K562 (cell line): ENCODE measurements at regions not wholly inside any gene's neighbourhood (a gene's known extent, or its start where the extent isn't known, plus 50 kb on each side); places are given as distances from the start of the nearest gene placed in this dataset.

Experiments
- ATAC-seq: fragments of 200-7000 bp; cut with Tn5 transposase; 3 replicates; pipeline ENCODE4 v1.9.1; 2020; ENCODE audit warnings: moderate library complexity
- BruUV-seq: library from RNA; stranded (reverse); fragments of 400-500 nt; replicated peaks from 2 replicates; lab custom pipeline; 2021; lab: Mats Ljungman, UMichigan
- CTCF ChIA-PET: fragments of 300-600 bp; formaldehyde crosslinking; extraction: SDS; loops from one replicate; lab custom pipeline; 2021; ENCODE audit warnings: low intra/inter-chr PET ratio; lab: Yijun Ruan, JAX
- POLR2A ChIA-PET: fragments of 300-600, 350-650 bp; sonication (Branson Sonifier 250); formaldehyde crosslinking; extraction: SDS; loops from one replicate; lab custom pipeline; 2021; ENCODE audit warnings: antibody characterized with exemption, inconsistent platforms; lab: Yijun Ruan, JAX
- DNase-seq, 4 experiments: peaks; one replicate each; pipeline versions ENCODE4 v3.0.0 to v3.0.0-alpha.2; 2011 to 2018; ENCODE audit warnings: low spot score in 3 of 4, mixed read lengths in 3 of 4; ENCODE audit errors: extremely low read depth in 1 of 4
- FAIRE-seq: peaks from 2 replicates; lab custom pipeline; 2011; peaks lifted over from hg19 to GRCh38; lab: Jason Lieb, UNC
- H2AFZ ChIP-seq: 2 replicates; pipeline ENCODE4 v1.6.0; 2011; ENCODE audit warnings: low read depth, low read length, control low read depth, inconsistent platforms
- H3K27ac ChIP-seq: fragments of 200-600 bp; 3 replicates; pipeline ENCODE4 v1.8.0; 2011; ENCODE audit warnings: low read depth, mild to moderate bottlenecking, control low read depth, inconsistent platforms, low read length, moderate library complexity, mixed read lengths; ENCODE audit errors: extremely low read depth
- H3K27me3 ChIP-seq, 2 experiments: fragments of 300-600 bp in 1 of 2; 2 replicates in 1 of 2; 3 replicates in 1 of 2; pipeline versions ENCODE4 v1.6.0 to v1.8.0; 2011; ENCODE audit warnings: inconsistent platforms in 2 of 2, low read length in 2 of 2, mild to moderate bottlenecking in 1 of 2, mixed read lengths in 1 of 2, moderate library complexity in 1 of 2; ENCODE audit not compliant: control insufficient read depth in 2 of 2, insufficient read depth in 2 of 2
- H3K36me3 ChIP-seq: fragments of 300-600 bp; 3 replicates; pipeline ENCODE4 v1.8.0; 2011; ENCODE audit warnings: mild to moderate bottlenecking, low read length, inconsistent platforms; ENCODE audit not compliant: control insufficient read depth, insufficient read depth
- H3K4me1 ChIP-seq, 2 experiments: fragments of 200-600 bp in 1 of 2; replicated peaks in 1 of 2; 2 replicates in 1 of 2; 3 replicates in 1 of 2; pipeline versions ENCODE4 v1.5.1 to v1.8.0; 2011; ENCODE audit warnings: inconsistent platforms in 2 of 2, low read length in 2 of 2, mild to moderate bottlenecking in 1 of 2, mixed read lengths in 1 of 2, moderate library complexity in 1 of 2; ENCODE audit not compliant: control insufficient read depth in 2 of 2, insufficient read depth in 2 of 2
- H3K4me2 ChIP-seq: 2 replicates; pipeline ENCODE4 v1.6.1; 2011; ENCODE audit warnings: low read length, control low read depth, inconsistent platforms, mixed read lengths; ENCODE audit not compliant: insufficient read depth
- H3K4me3 ChIP-seq: fragments of 200-600 bp; sonication (generic), shearing (Covaris generic); 2 replicates; pipeline ENCODE4 v1.5.1; 2016; ENCODE audit warnings: control low read depth, inconsistent platforms
- H3K79me2 ChIP-seq: fragments of 200-600 bp; 3 replicates; pipeline ENCODE4 v1.8.0; 2011; ENCODE audit warnings: low read length, inconsistent platforms; ENCODE audit not compliant: control insufficient read depth, insufficient read depth
- H3K9ac ChIP-seq, 2 experiments: 2 replicates each; pipeline versions ENCODE4 v1.6.0 to v1.6.1; 2011; ENCODE audit warnings: low read depth in 2 of 2, low read length in 2 of 2, control low read depth in 1 of 2, inconsistent platforms in 1 of 2, mild to moderate bottlenecking in 1 of 2, mixed read lengths in 1 of 2; ENCODE audit not compliant: insufficient read depth in 1 of 2
- H3K9me1 ChIP-seq: one replicate; pipeline ENCODE4 v1.6.0; 2011; ENCODE audit warnings: inconsistent platforms, mild to moderate bottlenecking, low read length, moderate library complexity; ENCODE audit not compliant: control insufficient read depth, insufficient read depth
- H3K9me3 ChIP-seq: replicated peaks from 2 replicates; pipeline ENCODE4 v1.5.1; 2011; ENCODE audit warnings: low read depth, low read length, inconsistent platforms; ENCODE audit not compliant: control insufficient read depth, insufficient read depth
- H4K20me1 ChIP-seq: replicated peaks from 2 replicates; pipeline ENCODE4 v1.6.1; 2011; ENCODE audit warnings: low read length, inconsistent platforms, mixed read lengths; ENCODE audit not compliant: control insufficient read depth, insufficient read depth
- FOXK2 ChIP-seq, 2 experiments: fragments of 450-650 bp; IDR thresholded peaks in 1 of 2; conservative IDR thresholded peaks in 1 of 2; 2 replicates each; pipeline ENCODE4 v1.6.1; 2016; ENCODE audit warnings: low read depth in 2 of 2, mild to moderate bottlenecking in 1 of 2
- GMEB1 ChIP-seq: fragments of 250-450 bp; sonication (Bioruptor Pico); IDR thresholded peaks from 2 replicates; pipeline ENCODE4 v1.4.0; 2020; ENCODE audit warnings: mild to moderate bottlenecking
- POLR2G ChIP-seq: fragments of 200-400 bp; formaldehyde crosslinking; IDR thresholded peaks from 2 replicates; pipeline ENCODE4 v1.6.1; 2017; ENCODE audit warnings: low read depth, mild to moderate bottlenecking, antibody characterized with exemption, low read length, moderate library complexity
- SAP30 ChIP-seq: fragments of 200-600 bp; sonication (generic); IDR thresholded peaks from 2 replicates; pipeline ENCODE4 v1.6.1; 2012; ENCODE audit warnings: borderline replicate concordance, low read depth, mild to moderate bottlenecking, moderate library complexity, low read length, control low read depth, inconsistent platforms; ENCODE audit not compliant: insufficient read depth, poor library complexity, severe bottlenecking
- WGBS: fragments of 100-300 bp; shearing (Covaris generic); methylation state at CpG from one replicate; pipeline ENCODE4 v1.1.6; 2016; ENCODE audit warnings: low coverage, mixed read lengths; ENCODE audit not compliant: insufficient coverage; ENCODE audit errors: missing lambda C conversion rate; 5-methylcytosine and 5-hydroxymethylcytosine counted together
- in situ Hi-C: fragments of 300-500 bp; cut with MboI; formaldehyde crosslinking; loops from 4 replicates; pipeline ENCODE4 v1.15.0; 2018; ENCODE audit warnings: inconsistent platforms, mixed read lengths
- intact Hi-C: fragments of 100-400 bp; cut with micrococcal nuclease; formaldehyde crosslinking; loops from 2 replicates; pipeline ENCODE4 v1.14.2; 2022
- TF ChIP-seq, protein P1 (sequence below): fragments of 250-450 bp; sonication (Bioruptor Pico); IDR thresholded peaks from 2 replicates; pipeline ENCODE4 v1.5.0; 2020; ENCODE audit warnings: mild to moderate bottlenecking

DNA sequence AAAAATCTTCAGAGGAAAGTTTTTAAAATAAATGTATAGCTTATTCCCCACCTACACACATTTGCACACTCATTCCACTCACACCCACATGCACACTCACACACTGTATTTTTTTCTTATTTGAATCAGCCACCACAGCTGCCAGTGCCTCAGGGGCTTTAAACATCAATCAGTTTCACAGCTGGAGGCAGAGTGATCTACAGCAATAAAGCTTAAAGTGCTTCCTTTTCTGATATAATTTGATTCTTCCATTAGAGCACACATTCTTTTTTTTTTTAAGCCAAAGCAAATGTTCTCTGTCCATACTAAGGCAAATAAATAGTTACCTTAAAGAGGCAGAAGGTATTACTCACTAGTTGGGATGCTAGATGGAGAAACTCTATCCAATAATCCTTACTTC lies 498.8 kb upstream of the POU3F2 start:
- POLR2A ChIA-PET: no interaction called here
- Histone ChIP-seq H3K4me2 (no peak overlapping the region), H2AFZ (no peak overlapping the region), H3K27ac (no peak overlapping the region), H3K9me1 (no peaks in the 10 kb centered on the region), H3K79me2 (no peaks in the 10 kb centered on the region), H3K27me3 (no peaks in the 10 kb centered on the region), H3K36me3 (no peaks in the 10 kb centered on the region), H3K4me1 (no peaks in the 10 kb centered on the region), H4K20me1 (no peaks in the 10 kb centered on the region), H3K4me3 (no peak overlapping the region), H3K9ac (no peak overlapping the region), H3K9me3 (no peaks in the 10 kb centered on the region)
- no peak for FAIRE-seq
- intact Hi-C loops (no loop called here), in situ Hi-C loops (no loop called here)
- no peak for ATAC-seq
- no peak for DNase-seq
- TF ChIP-seq POLR2G (no peak), GMEB1 (CRISPR knock-in tag) (no peak)
- TF ChIP-seq, protein P1, sequence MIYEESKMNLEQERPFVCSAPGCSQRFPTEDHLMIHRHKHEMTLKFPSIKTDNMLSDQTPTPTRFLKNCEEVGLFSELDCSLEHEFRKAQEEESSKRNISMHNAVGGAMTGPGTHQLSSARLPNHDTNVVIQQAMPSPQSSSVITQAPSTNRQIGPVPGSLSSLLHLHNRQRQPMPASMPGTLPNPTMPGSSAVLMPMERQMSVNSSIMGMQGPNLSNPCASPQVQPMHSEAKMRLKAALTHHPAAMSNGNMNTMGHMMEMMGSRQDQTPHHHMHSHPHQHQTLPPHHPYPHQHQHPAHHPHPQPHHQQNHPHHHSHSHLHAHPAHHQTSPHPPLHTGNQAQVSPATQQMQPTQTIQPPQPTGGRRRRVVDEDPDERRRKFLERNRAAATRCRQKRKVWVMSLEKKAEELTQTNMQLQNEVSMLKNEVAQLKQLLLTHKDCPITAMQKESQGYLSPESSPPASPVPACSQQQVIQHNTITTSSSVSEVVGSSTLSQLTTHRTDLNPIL (CRISPR knock-in tag): no peak
- CTCF ChIA-PET: no interaction called here
- no TSS peak for BruUV-seq

GRCh38 chr6:98339506-98339905 lies 494.9 kb upstream of the POU3F2 start:
- no peak for FAIRE-seq
- no peak overlapping the region for H3K4me3 ChIP-seq
- no peak for DNase-seq
- H3K27me3 ChIP-seq: no peaks in the 10 kb centered on the region
- no peaks in the 10 kb centered on the region for H3K9me1 ChIP-seq
- ATAC-seq: no peak
- no peak overlapping the region for H3K4me2 ChIP-seq
- CTCF ChIA-PET: no interaction called here
- no peaks in the 10 kb centered on the region for H3K79me2 ChIP-seq
- H3K9me3 ChIP-seq: no peaks in the 10 kb centered on the region
- BruUV-seq: no TSS peak
- H3K4me1 ChIP-seq: no peaks in the 10 kb centered on the region
- intact Hi-C loops: no loop called here
- 0% methylated on average over 1 of the region's 1 CpG for WGBS
- TF ChIP-seq SAP30 (no peak), FOXK2 (conservative IDR thresholded peaks at IDR 0.05 in 1 of 2, IDR thresholded peaks at IDR 0.05 in 1 of 2; ENCODE audit: low read depth in 2 of 2) (no peak)
- TF ChIP-seq, all 486 proteins: peak for 0
- no peak overlapping the region for H2AFZ ChIP-seq
- in situ Hi-C loops: no loop called here
- H4K20me1 ChIP-seq: no peaks in the 10 kb centered on the region
- H3K9ac ChIP-seq: no peak overlapping the region
- H3K36me3 ChIP-seq: no peaks in the 10 kb centered on the region
- POLR2A ChIA-PET: no interaction called here
- no peak overlapping the region for H3K27ac ChIP-seq
